GM18858 (cell line): ENCODE measurements at regions not wholly inside any gene's neighbourhood (a gene's known extent, or its start where the extent isn't known, plus 50 kb on each side); places are given as distances from the start of the nearest gene placed in this dataset.
"Not testable (repeated sequence)": the region's sequence is repeated elsewhere in the genome, so short reads cannot be mapped to it uniquely, and the experiment has no call there.

Experiments
- ATAC-seq: cut with Tn5 transposase; IDR thresholded peaks from one replicate; pipeline ENCODE4 v1.9.1; 2021; ENCODE audit not compliant: unreplicated experiment

GRCh38 chr4:104002318-104002717, 282.5 kb upstream of the TACR3 start:
- ATAC-seq = not testable (repeated sequence)

GRCh38 chr4:103998756-103999155, 279.0 kb upstream of the TACR3 start:
- ATAC-seq = no peak

GRCh38 chr4:103996637-103997036, 276.9 kb upstream of the TACR3 start:
- no peak for ATAC-seq

- no peak for ATAC-seq
These were observed 276.3 kb upstream of the TACR3 start for GRCh38 chr4:103996064-103996463.

GRCh38 chr4:103994059-103994458, 274.3 kb upstream of the TACR3 start:
- no peak for ATAC-seq

GRCh38 chr4:103982454-103982853, 262.7 kb upstream of the TACR3 start:
- no peak for ATAC-seq

- ATAC-seq = no peak
These were observed 228.6 kb upstream of the TACR3 start for GRCh38 chr4:103948244-103949018.

- no peak for ATAC-seq
These were observed 227.8 kb upstream of the TACR3 start for GRCh38 chr4:103947617-103948016.

- ATAC-seq = not testable (repeated sequence)
These were observed 227.0 kb upstream of the TACR3 start for GRCh38 chr4:103946621-103947268.

- ATAC-seq = no peak
These were observed 218.7 kb upstream of the TACR3 start for GRCh38 chr4:103938488-103938887.

- no peak for ATAC-seq
These were observed 216.9 kb upstream of the TACR3 start for GRCh38 chr4:103936653-103937145.

GRCh38 chr4:103934178-103934789, 214.5 kb upstream of the TACR3 start:
- peak; percentile 86 for ATAC-seq

- peak; percentile 72 for ATAC-seq
These were observed 208.6 kb upstream of the TACR3 start for GRCh38 chr4:103928370-103928769.

- ATAC-seq = no peak
These were observed 203.8 kb upstream of the TACR3 start for GRCh38 chr4:103923551-103923950.

GRCh38 chr4:103918214-103918613, 198.4 kb upstream of the TACR3 start:
- ATAC-seq = no peak

GRCh38 chr4:103915224-103915869, 195.6 kb upstream of the TACR3 start:
- peak; percentile 93 for ATAC-seq

- ATAC-seq = no peak
These were observed 187.6 kb upstream of the TACR3 start for GRCh38 chr4:103907414-103907813.

GRCh38 chr4:103904123-103904522, 184.3 kb upstream of the TACR3 start:
- ATAC-seq = no peak

GRCh38 chr4:103902730-103903129, 182.9 kb upstream of the TACR3 start:
- no peak for ATAC-seq

GRCh38 chr4:103895876-103896465, 176.2 kb upstream of the TACR3 start:
- ATAC-seq = no peak

- no peak for ATAC-seq
These were observed 172.8 kb upstream of the TACR3 start for GRCh38 chr4:103892586-103892985.
